Activated T-cell treated with anti-CD3 and anti-CD28 coated beads, Interleukin-2, amount 50 U/mL, for 24 hours (primary cell): ENCODE measurements at regions not wholly inside any gene's neighbourhood (a gene's known extent, or its start where the extent isn't known, plus 50 kb on each side); places are given as distances from the start of the nearest gene placed in this dataset.

Experiments
- DNase-seq: peaks from one replicate; pipeline ENCODE4 v3.0.0-alpha.2; 2020
- H3K27ac Mint-ChIP-seq: 2 replicates; pipeline ENCODE4 v1.8.0; 2020; ENCODE audit warnings: mild to moderate bottlenecking, mixed read lengths
- H3K27me3 Mint-ChIP-seq: 2 replicates; pipeline ENCODE4 v1.8.0; 2020; ENCODE audit warnings: mixed read lengths
- H3K36me3 Mint-ChIP-seq: 2 replicates; pipeline ENCODE4 v1.8.0; 2020; ENCODE audit warnings: low read depth, mixed read lengths
- H3K4me1 Mint-ChIP-seq: 2 replicates; pipeline ENCODE4 v1.8.0; 2020; ENCODE audit warnings: low read depth, mixed read lengths
- H3K4me3 Mint-ChIP-seq: 2 replicates; pipeline ENCODE4 v1.8.0; 2020; ENCODE audit warnings: mild to moderate bottlenecking, moderate library complexity, mixed read lengths
- H3K9me3 Mint-ChIP-seq: 2 replicates; pipeline ENCODE4 v1.8.0; 2020; ENCODE audit warnings: mixed read lengths

GRCh38 chr6:167467282-167467681 lies 142.4 kb downstream of the TTLL2 start:
- Mint-ChIP-seq H3K4me3 (no peak overlapping the region), H3K36me3 (no peaks in the 10 kb centered on the region), H3K9me3 (no peaks in the 10 kb centered on the region), H3K27me3 (peaks cover 17% of the 10 kb centered on the region), H3K4me1 (peaks cover 4% of the 10 kb centered on the region), H3K27ac (no peak overlapping the region)
- no peak for DNase-seq

- no peak overlapping the region for H3K27ac Mint-ChIP-seq
- H3K27me3 Mint-ChIP-seq = peaks cover 14% of the 10 kb centered on the region
- H3K4me1 Mint-ChIP-seq = peaks cover 4% of the 10 kb centered on the region
- no peak overlapping the region for H3K4me3 Mint-ChIP-seq
- no peak for DNase-seq
- no peaks in the 10 kb centered on the region for H3K9me3 Mint-ChIP-seq
- no peaks in the 10 kb centered on the region for H3K36me3 Mint-ChIP-seq
Measured at GRCh38 chr6:167467793-167468431, 143.0 kb downstream of the TTLL2 start.

GRCh38 chr6:167469101-167469500 lies 144.2 kb downstream of the TTLL2 start:
- Mint-ChIP-seq H3K4me1 (peaks cover 4% of the 10 kb centered on the region), H3K27ac (no peak overlapping the region), H3K36me3 (no peaks in the 10 kb centered on the region), H3K27me3 (peaks cover 13% of the 10 kb centered on the region), H3K9me3 (no peaks in the 10 kb centered on the region), H3K4me3 (no peak overlapping the region)
- no peak for DNase-seq

GRCh38 chr6:167469672-167470071 lies 144.8 kb downstream of the TTLL2 start:
- H3K36me3 Mint-ChIP-seq = no peaks in the 10 kb centered on the region
- no peak for DNase-seq
- H3K4me3 Mint-ChIP-seq = no peak overlapping the region
- no peaks in the 10 kb centered on the region for H3K9me3 Mint-ChIP-seq
- peaks cover 4% of the 10 kb centered on the region for H3K4me1 Mint-ChIP-seq
- H3K27me3 Mint-ChIP-seq = peaks cover 8% of the 10 kb centered on the region
- no peak overlapping the region for H3K27ac Mint-ChIP-seq

- Mint-ChIP-seq H3K27ac (no peak overlapping the region), H3K27me3 (peaks cover 7% of the 10 kb centered on the region), H3K4me3 (no peak overlapping the region), H3K36me3 (no peaks in the 10 kb centered on the region), H3K4me1 (peaks cover 4% of the 10 kb centered on the region), H3K9me3 (no peaks in the 10 kb centered on the region)
- no peak for DNase-seq
Measured at GRCh38 chr6:167470101-167470835, 145.4 kb downstream of the TTLL2 start.

- Mint-ChIP-seq H3K36me3 (no peaks in the 10 kb centered on the region), H3K4me1 (peaks cover 4% of the 10 kb centered on the region), H3K27me3 (peaks cover 7% of the 10 kb centered on the region)
Measured at GRCh38 chr6:167470836-167471547, 146.1 kb downstream of the TTLL2 start.

GRCh38 chr6:167471548-167471930 lies 146.7 kb downstream of the TTLL2 start:
- no peak overlapping the region for H3K4me3 Mint-ChIP-seq
- no peaks in the 10 kb centered on the region for H3K36me3 Mint-ChIP-seq
- peaks cover 4% of the 10 kb centered on the region for H3K4me1 Mint-ChIP-seq
- no peak overlapping the region for H3K27ac Mint-ChIP-seq
- H3K9me3 Mint-ChIP-seq = no peaks in the 10 kb centered on the region
- DNase-seq = no peak
- H3K27me3 Mint-ChIP-seq = peaks cover 7% of the 10 kb centered on the region

More at GRCh38 chr6:167470836-167471547, 146.1 kb downstream of the TTLL2 start:
- Mint-ChIP-seq H3K9me3 (no peaks in the 10 kb centered on the region), H3K4me3 (no peak overlapping the region), H3K27ac (no peak overlapping the region)
- no peak for DNase-seq

GRCh38 chr6:167472148-167472547 lies 147.3 kb downstream of the TTLL2 start:
- Mint-ChIP-seq H3K27ac (no peak overlapping the region), H3K27me3 (peaks cover 7% of the 10 kb centered on the region), H3K36me3 (no peaks in the 10 kb centered on the region), H3K9me3 (no peaks in the 10 kb centered on the region), H3K4me3 (no peak overlapping the region), H3K4me1 (peaks cover 4% of the 10 kb centered on the region)
- DNase-seq = no peak

GRCh38 chr6:167472880-167473279 lies 148.0 kb downstream of the TTLL2 start:
- Mint-ChIP-seq H3K4me3 (no peak overlapping the region), H3K4me1 (peaks cover 4% of the 10 kb centered on the region), H3K27ac (no peak overlapping the region), H3K9me3 (no peaks in the 10 kb centered on the region), H3K27me3 (peaks cover 3% of the 10 kb centered on the region), H3K36me3 (no peaks in the 10 kb centered on the region)
- DNase-seq = no peak

GRCh38 chr6:167474171-167474570 lies 149.3 kb downstream of the TTLL2 start:
- Mint-ChIP-seq H3K27ac (no peak overlapping the region), H3K4me3 (no peak overlapping the region)

GRCh38 chr6:167474725-167475124 lies 149.8 kb downstream of the TTLL2 start:
- H3K9me3 Mint-ChIP-seq = no peaks in the 10 kb centered on the region

More at GRCh38 chr6:167474171-167474570, 149.3 kb downstream of the TTLL2 start:
- H3K27me3 Mint-ChIP-seq = peaks cover 4% of the 10 kb centered on the region
- H3K36me3 Mint-ChIP-seq = no peaks in the 10 kb centered on the region
- no peaks in the 10 kb centered on the region for H3K9me3 Mint-ChIP-seq
- no peak for DNase-seq
- H3K4me1 Mint-ChIP-seq = peaks cover 2% of the 10 kb centered on the region

GRCh38 chr6:167475947-167476346 lies 151.1 kb downstream of the TTLL2 start:
- Mint-ChIP-seq H3K27ac (no peak overlapping the region), H3K36me3 (no peaks in the 10 kb centered on the region), H3K9me3 (no peaks in the 10 kb centered on the region), H3K27me3 (peaks cover 19% of the 10 kb centered on the region), H3K4me1 (no peaks in the 10 kb centered on the region), H3K4me3 (no peak overlapping the region)
- no peak for DNase-seq

More at GRCh38 chr6:167474725-167475124, 149.8 kb downstream of the TTLL2 start:
- H3K4me3 Mint-ChIP-seq = no peak overlapping the region
- H3K27me3 Mint-ChIP-seq = peaks cover 8% of the 10 kb centered on the region
- H3K36me3 Mint-ChIP-seq = no peaks in the 10 kb centered on the region
- no peaks in the 10 kb centered on the region for H3K4me1 Mint-ChIP-seq
- no peak overlapping the region for H3K27ac Mint-ChIP-seq
- no peak for DNase-seq

GRCh38 chr6:167476844-167477595 lies 152.1 kb downstream of the TTLL2 start:
- H3K4me3 Mint-ChIP-seq = no peak overlapping the region
- H3K9me3 Mint-ChIP-seq = no peaks in the 10 kb centered on the region
- DNase-seq = no peak
- H3K4me1 Mint-ChIP-seq = no peaks in the 10 kb centered on the region
- H3K27ac Mint-ChIP-seq = no peak overlapping the region
- peaks cover 27% of the 10 kb centered on the region for H3K27me3 Mint-ChIP-seq
- no peaks in the 10 kb centered on the region for H3K36me3 Mint-ChIP-seq

GRCh38 chr6:167477688-167478087 lies 152.8 kb downstream of the TTLL2 start:
- H3K4me3 Mint-ChIP-seq = no peak overlapping the region
- H3K27me3 Mint-ChIP-seq = peaks cover 33% of the 10 kb centered on the region
- H3K9me3 Mint-ChIP-seq = no peaks in the 10 kb centered on the region
- no peaks in the 10 kb centered on the region for H3K36me3 Mint-ChIP-seq
- H3K4me1 Mint-ChIP-seq = no peaks in the 10 kb centered on the region
- H3K27ac Mint-ChIP-seq = no peak overlapping the region
- DNase-seq = no peak
